ENCODE measurements at regions not wholly inside any gene's neighbourhood (a gene's known extent, or its start where the extent isn't known, plus 50 kb on each side); places are given as distances from the start of the nearest gene placed in this dataset.

- no peak for DNase-seq (ENCODE audit: low read depth)
- TF ChIP-seq, protein P1, sequence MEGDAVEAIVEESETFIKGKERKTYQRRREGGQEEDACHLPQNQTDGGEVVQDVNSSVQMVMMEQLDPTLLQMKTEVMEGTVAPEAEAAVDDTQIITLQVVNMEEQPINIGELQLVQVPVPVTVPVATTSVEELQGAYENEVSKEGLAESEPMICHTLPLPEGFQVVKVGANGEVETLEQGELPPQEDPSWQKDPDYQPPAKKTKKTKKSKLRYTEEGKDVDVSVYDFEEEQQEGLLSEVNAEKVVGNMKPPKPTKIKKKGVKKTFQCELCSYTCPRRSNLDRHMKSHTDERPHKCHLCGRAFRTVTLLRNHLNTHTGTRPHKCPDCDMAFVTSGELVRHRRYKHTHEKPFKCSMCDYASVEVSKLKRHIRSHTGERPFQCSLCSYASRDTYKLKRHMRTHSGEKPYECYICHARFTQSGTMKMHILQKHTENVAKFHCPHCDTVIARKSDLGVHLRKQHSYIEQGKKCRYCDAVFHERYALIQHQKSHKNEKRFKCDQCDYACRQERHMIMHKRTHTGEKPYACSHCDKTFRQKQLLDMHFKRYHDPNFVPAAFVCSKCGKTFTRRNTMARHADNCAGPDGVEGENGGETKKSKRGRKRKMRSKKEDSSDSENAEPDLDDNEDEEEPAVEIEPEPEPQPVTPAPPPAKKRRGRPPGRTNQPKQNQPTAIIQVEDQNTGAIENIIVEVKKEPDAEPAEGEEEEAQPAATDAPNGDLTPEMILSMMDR (conservative IDR thresholded peaks at IDR 0.05; ENCODE audit: low read depth, low read length) = no peak
- H3K4me3 ChIP-seq (ENCODE audit: low read length) = no peak overlapping the region
Observed at GRCh38 chr4:11593576-11594116, 165.0 kb upstream of the HS3ST1 start.

DNA sequence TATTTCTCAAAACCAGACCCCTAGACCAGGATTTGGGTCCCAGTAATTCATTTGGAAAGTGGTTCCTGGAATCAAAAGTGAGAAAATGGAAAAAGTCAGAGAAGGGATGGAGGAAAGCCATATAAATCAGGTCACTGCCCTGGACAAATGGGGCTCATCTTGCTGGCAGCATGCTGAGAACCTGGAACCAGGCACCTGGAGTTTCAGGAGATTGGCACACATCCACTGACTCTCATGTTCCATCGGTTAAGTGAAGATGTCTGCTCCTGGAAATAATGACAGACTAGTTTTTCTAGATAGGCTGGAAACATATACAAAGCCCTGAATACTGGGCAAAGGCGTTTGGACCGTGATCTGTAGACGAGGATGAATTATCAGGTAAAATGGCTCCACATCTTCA is 163.6 kb upstream of the HS3ST1 start:
- TF ChIP-seq, protein P1 (conservative IDR thresholded peaks at IDR 0.05; ENCODE audit: low read depth, low read length) = no peak
- DNase-seq (ENCODE audit: low read depth) = no peak

DNA sequence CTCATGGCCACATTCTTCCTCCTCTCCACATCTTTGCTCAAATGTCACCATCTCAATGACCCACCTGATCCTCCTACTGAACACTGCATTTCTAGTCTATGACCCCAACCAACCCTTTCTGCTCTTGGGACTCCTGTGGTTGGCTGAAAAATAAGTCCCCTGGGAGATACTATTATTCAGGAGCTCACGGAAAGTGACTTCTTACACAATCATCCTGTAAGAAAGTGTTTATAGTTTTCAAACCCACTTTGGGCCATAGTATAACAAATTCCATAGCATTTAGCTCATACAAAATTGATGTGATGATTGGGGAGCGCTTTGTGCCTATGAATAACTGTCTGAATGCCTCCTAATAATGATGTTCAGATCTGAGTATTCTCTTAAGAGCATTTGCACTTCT is 161.4 kb upstream of the HS3ST1 start:
- TF ChIP-seq, protein P1 (conservative IDR thresholded peaks at IDR 0.05; ENCODE audit: low read depth, low read length) = no peak

More for the DNA sequence above, 163.6 kb upstream of the HS3ST1 start:
- H3K4me3 ChIP-seq (ENCODE audit: low read length) = no peak overlapping the region

DNA sequence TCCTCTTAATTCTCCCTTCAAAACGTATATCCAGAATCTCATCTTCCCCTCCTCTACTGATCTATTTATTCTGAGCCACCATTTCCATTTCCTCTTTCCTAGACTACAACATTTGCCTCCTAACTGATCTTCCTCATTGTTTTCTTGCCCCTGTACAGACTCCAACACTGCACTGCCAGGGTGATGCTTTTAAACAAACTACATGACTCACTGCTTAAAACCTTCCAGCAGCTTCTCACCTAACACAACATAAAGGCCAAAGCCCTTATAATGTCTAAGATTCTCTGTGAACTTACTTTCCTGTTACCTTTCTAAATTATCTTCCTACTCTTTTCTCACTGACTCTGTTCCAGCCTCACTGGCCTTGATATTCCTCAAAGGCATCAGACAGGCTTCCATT is 161.0 kb upstream of the HS3ST1 start:
- DNase-seq (ENCODE audit: low read depth) = peak; percentile 19

More for the DNA sequence above, 161.4 kb upstream of the HS3ST1 start:
- DNase-seq (ENCODE audit: low read depth) = no peak
- no peak overlapping the region for H3K4me3 ChIP-seq (ENCODE audit: low read length)

DNA sequence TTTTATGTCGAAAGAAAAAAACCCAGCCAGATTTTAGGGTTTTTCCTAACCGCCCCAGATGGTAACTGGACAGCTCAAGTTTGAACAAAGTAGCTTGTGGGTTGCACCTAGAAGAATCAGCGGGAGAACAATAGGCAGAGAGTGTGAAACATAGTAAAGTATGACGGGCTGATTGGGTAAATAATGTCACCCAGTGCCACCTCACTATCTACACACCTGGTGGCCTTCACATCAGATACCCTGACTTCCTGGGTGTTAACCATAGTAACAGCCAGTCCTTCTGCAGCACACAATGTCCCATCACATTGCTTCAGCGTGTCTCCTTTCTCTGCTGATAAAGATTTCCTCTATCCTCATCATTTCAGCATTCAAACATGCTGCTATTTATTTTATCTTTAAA is 159.1 kb upstream of the HS3ST1 start:
- TF ChIP-seq, protein P1 (conservative IDR thresholded peaks at IDR 0.05; ENCODE audit: low read depth, low read length) = no peak
- DNase-seq (ENCODE audit: low read depth) = no peak
- H3K4me3 ChIP-seq (ENCODE audit: low read length) = no peak overlapping the region

More for the DNA sequence above, 161.0 kb upstream of the HS3ST1 start:
- TF ChIP-seq, protein P1 (conservative IDR thresholded peaks at IDR 0.05; ENCODE audit: low read depth, low read length) = no peak
- no peak overlapping the region for H3K4me3 ChIP-seq (ENCODE audit: low read length)

DNA sequence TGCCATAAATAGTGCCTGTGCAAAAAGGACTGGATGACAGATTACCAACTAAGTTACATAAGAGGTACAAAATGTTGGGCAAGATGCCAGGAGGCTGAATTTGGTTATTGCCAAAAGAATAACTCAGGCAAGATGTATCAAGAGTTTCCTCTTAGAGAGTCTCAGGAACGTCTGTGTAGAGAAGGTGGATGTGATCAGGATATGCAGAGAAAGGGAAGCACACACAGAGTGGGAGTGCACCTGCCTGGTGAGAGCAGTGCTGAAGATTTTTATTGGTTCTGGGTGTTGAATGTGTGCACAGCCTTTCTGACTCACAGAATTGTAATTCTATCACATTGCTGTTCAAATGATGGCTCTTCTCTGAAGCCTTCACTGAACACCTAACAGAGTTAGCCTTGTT is 156.8 kb upstream of the HS3ST1 start:
- H3K4me3 ChIP-seq (ENCODE audit: low read length) = no peak overlapping the region
- DNase-seq (ENCODE audit: low read depth) = no peak
- TF ChIP-seq, protein P1 (conservative IDR thresholded peaks at IDR 0.05; ENCODE audit: low read depth, low read length) = no peak

DNA sequence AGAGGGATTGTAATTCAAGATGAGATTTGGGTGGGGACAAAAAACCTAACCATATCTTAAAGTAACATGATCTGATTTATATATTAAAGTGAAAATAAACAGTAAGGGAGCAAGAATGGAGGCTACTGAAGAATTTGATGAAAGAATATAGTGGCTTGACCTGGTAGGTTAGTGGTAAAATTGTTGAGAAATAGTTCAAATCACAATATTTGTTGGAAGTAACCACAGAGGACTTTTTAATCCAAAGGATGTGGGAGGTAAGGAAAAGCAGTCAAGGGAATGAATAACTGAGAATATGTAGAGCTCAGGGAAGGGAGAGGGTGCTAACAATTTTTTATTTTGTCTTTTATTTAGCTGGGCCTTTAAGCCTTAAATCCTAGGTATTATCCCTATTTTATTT is 139.8 kb upstream of the HS3ST1 start:
- TF ChIP-seq, protein P1 (conservative IDR thresholded peaks at IDR 0.05; ENCODE audit: low read depth, low read length) = no peak
- DNase-seq (ENCODE audit: low read depth) = no peak
- H3K4me3 ChIP-seq (ENCODE audit: low read length) = no peak overlapping the region

Data from retinal pigment epithelial cell (primary cell).